ENCODE measurements at regions not wholly inside any gene's neighbourhood (a gene's known extent, or its start where the extent isn't known, plus 50 kb on each side); places are given as distances from the start of the nearest gene placed in this dataset.
"Not testable (repeated sequence)": the region's sequence is repeated elsewhere in the genome, so short reads cannot be mapped to it uniquely, and the experiment has no call there.

DNA sequence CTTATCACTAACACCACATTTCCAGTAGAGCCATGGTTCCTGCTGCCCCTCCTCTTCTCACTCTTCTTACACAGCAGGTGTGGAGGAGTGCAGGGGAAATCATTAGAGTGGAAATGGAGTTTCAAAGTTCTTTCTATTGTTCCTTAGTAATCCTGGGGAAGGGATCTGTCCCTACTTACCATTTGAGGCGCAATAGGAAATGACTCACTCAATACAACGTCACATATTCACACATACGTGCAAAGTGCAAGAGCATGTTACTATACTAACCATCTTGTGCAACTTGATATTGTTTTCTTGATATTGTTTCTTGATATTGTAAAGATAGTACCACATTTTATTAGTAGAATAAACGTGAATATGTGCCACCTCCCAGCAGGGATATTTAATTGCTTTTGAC is 1010.2 kb downstream of the DNAJB9 start:
- DNase-seq (ENCODE audit: low read depth in 2 of 3, low spot score in 2 of 3) = no peak

DNA sequence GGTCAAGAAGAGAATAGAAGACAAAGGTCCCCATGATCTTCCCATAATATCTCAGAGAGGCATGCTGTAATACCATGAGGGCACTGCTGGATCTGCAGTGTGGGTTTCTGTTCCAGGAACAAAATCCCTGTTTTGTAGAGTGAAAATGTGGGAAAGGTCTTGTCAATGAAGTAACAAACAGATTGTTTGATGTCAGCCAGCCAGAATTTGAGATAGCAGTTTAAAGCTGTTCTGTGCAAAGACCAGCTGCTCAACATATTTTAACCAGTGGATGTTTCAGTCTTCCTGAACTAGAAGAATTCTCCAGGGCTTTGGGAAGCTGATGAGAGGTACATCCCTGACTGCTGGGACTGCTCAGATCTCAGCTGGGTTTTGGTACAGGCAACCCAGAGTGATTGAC is 1012.5 kb downstream of the DNAJB9 start:
- DNase-seq (ENCODE audit: low read depth in 2 of 3, low spot score in 2 of 3) = no peak

- not testable (repeated sequence) for DNase-seq (ENCODE audit: low read depth in 2 of 3, low spot score in 2 of 3)
These were observed 1027.3 kb downstream of the DNAJB9 start for GRCh38 chr7:109596948-109597347.

- no peak for DNase-seq (ENCODE audit: low read depth in 2 of 3, low spot score in 2 of 3)
These were observed 1042.0 kb downstream of the DNAJB9 start for GRCh38 chr7:109611656-109612055.

DNA sequence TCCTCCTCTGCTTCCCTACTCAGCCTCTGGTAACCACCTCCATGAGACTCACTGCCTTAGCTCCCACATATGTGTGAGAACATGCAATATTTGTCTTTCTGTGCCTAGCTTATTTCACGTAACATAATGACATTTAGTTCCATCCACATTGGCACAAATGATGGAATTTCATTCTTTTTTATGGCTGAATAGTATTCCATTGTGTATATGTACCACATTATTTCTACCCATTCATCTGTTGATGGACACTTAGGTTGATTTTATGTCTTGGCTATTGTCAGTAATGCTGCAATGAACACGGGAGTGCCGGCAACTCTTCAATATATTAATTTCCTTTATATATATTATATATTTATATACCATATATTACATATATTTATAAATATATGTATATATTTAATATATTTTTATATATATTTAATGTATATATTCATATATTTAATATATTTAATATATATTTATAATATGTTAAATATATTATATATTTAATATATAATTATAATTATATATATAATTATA is 1046.9 kb downstream of the DNAJB9 start:
- no peak for DNase-seq (ENCODE audit: low read depth in 2 of 3, low spot score in 2 of 3)

- no peak for DNase-seq (ENCODE audit: low read depth in 2 of 3, low spot score in 2 of 3)
These were observed 1052.6 kb downstream of the DNAJB9 start for GRCh38 chr7:109622320-109622719.

DNA sequence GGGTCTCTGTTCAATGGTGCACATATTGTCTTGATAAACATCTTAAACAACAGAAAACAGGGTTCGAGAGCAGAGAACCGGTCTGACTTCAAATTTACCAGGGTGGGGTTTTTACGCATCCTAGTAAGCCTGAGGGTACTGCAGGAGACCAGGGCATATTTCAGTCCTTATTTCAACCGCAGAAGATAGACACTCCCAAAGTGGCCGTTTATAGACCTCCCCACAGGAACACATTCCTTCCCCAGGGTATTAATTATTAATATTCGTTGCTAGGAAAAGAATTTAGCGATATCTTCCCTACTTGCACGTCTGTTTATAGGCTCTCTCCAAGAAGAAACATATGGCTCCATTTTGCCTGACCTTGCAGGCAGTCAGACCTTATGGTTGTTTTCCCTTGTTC is 1063.2 kb downstream of the DNAJB9 start:
- not testable (repeated sequence) for DNase-seq (ENCODE audit: low read depth in 2 of 3, low spot score in 2 of 3)

- no peak for DNase-seq (ENCODE audit: low read depth in 2 of 3, low spot score in 2 of 3)
These were observed 1065.7 kb downstream of the DNAJB9 start for GRCh38 chr7:109635374-109635773.

GRCh38 chr7:109637428-109637990 is 1067.8 kb downstream of the DNAJB9 start:
- no peak for DNase-seq (ENCODE audit: low read depth in 2 of 3, low spot score in 2 of 3)

- no peak for DNase-seq (ENCODE audit: low read depth in 2 of 3, low spot score in 2 of 3)
These were observed 1068.6 kb downstream of the DNAJB9 start for GRCh38 chr7:109638321-109638720.

- DNase-seq (ENCODE audit: low read depth in 2 of 3, low spot score in 2 of 3) = no peak
These were observed 1069.9 kb downstream of the DNAJB9 start for GRCh38 chr7:109639561-109639960.

- DNase-seq (ENCODE audit: low read depth in 2 of 3, low spot score in 2 of 3) = no peak
These were observed 1071.8 kb downstream of the DNAJB9 start for GRCh38 chr7:109641445-109641844.

- DNase-seq (ENCODE audit: low read depth in 2 of 3, low spot score in 2 of 3) = no peak
These were observed 1076.5 kb downstream of the DNAJB9 start for GRCh38 chr7:109646124-109646523.

GRCh38 chr7:109646594-109646993 is 1076.9 kb downstream of the DNAJB9 start:
- DNase-seq (ENCODE audit: low read depth in 2 of 3, low spot score in 2 of 3) = not testable (repeated sequence)

GRCh38 chr7:109647263-109647662 is 1077.6 kb downstream of the DNAJB9 start:
- not testable (repeated sequence) for DNase-seq (ENCODE audit: low read depth in 2 of 3, low spot score in 2 of 3)

DNA sequence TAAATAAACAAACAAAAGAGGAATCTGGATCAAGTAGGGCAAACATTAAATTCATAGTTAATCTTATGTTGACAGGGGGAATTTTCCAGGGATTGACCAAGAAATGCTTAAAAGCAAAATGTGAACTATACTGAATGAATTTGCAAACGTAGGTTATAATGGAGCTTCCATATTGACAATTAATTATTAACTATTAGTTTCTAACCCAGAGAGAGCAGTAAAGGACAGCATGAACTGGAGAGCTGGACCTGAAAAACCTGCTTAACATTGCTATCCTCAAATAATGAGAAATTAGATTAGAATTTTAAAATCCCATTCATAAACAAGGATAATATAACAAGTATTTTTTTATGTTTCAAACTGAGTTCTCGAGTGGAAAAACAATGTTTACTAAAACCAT is 1089.6 kb downstream of the DNAJB9 start:
- no peak for DNase-seq (ENCODE audit: low read depth in 2 of 3, low spot score in 2 of 3)

GRCh38 chr7:109660401-109660800 is 1090.7 kb downstream of the DNAJB9 start:
- no peak for DNase-seq (ENCODE audit: low read depth in 2 of 3, low spot score in 2 of 3)

GRCh38 chr7:109663806-109664205 is 1094.1 kb downstream of the DNAJB9 start:
- no peak for DNase-seq (ENCODE audit: low read depth in 2 of 3, low spot score in 2 of 3)

DNA sequence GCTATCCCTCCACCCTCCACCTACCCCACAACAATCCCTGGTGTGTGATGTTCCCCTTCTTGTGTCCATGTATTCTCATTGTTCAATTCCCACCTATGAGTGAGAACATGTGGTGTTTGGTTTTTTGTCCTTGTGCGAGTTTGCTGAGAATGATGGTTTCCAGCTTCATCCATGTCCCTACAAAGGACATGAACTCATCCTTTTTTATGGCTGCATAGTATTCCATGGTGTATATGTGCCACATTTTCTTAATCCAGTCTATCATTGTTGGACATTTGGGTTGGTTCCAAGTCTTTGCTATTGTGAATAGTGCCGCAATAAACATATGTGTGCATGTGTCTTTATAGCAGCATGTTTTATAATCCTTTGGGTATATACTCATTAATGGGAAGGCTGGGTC is 1117.6 kb downstream of the DNAJB9 start:
- DNase-seq (ENCODE audit: low read depth in 2 of 3, low spot score in 2 of 3) = not testable (repeated sequence)

DNA sequence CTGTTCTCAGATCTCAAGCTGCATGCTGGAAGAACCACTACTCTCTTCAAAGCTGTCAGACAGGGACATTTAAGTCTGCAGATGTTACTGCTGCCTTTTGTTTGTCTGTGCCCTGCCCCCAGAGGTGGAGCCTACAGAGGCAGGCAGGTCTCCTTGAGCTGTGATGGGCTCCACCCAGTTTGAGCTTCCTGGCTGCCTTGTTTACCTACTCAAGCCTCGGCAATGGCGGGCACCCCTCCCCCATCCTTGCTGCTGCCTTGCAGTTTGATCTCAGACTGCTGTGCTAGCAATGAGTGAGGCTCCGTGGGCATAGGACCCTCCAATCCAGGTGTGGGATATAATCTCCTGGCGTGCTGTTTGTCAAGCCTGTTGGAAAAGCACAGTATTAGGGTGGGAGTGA is 1122.9 kb downstream of the DNAJB9 start:
- not testable (repeated sequence) for DNase-seq (ENCODE audit: low read depth in 2 of 3, low spot score in 2 of 3)

GRCh38 chr7:109694149-109695071 is 1124.7 kb downstream of the DNAJB9 start:
- no peak for DNase-seq (ENCODE audit: low read depth in 2 of 3, low spot score in 2 of 3)

DNA sequence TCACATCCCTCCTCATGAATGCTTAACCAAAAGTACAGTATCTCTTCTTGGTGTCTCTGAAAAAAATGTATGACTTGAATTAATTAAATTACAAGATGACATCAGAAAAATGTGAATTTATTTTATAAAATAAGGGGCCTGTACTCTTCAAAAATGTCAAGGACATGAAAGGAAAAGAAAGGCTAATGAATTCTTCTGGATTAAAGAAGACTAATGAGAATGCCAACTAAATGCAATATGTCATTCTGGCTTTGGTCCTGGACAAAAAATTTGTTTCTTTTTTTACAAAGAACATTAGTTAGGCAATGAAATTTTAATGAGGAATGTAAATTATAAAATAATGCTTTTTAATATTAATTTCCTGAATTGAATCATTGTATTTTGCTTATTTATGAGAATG is 1125.7 kb downstream of the DNAJB9 start:
- no peak for DNase-seq (ENCODE audit: low read depth in 2 of 3, low spot score in 2 of 3)
